OCI-LY3 (cell line): ENCODE measurements at regions not wholly inside any gene's neighbourhood (a gene's known extent, or its start where the extent isn't known, plus 50 kb on each side); places are given as distances from the start of the nearest gene placed in this dataset.

Experiments
- H2AFZ ChIP-seq: fragments of 200-600, 300-600 bp; shearing (Covaris generic); 2 replicates; pipeline ENCODE4 v1.6.0; 2014; ENCODE audit warnings: antibody characterized with exemption, low read depth, low read length
- H3K27ac ChIP-seq: fragments of 200-600, 300-600 bp; sonication (generic); 2 replicates; pipeline ENCODE4 v1.5.1; 2014; ENCODE audit warnings: mild to moderate bottlenecking, low read length, moderate library complexity, mixed read lengths
- H3K27me3 ChIP-seq: fragments of 200-600, 300-600 bp; sonication (generic); 2 replicates; pipeline ENCODE4 v1.6.1; 2014; ENCODE audit warnings: low read depth, low read length, mixed read lengths
- H3K36me3 ChIP-seq: fragments of 200-600, 300-600 bp; sonication (generic); replicated peaks from 2 replicates; pipeline ENCODE3; 2014; ENCODE audit warnings: low read depth, low read length, mixed read lengths
- H3K4me1 ChIP-seq: fragments of 300-600, 200-600 bp; sonication (generic); 2 replicates; pipeline ENCODE4 v1.6.1; 2014; ENCODE audit warnings: low read length, mixed read lengths
- H3K4me2 ChIP-seq: fragments of 200-600, 300-600 bp; sonication (generic); 2 replicates; pipeline ENCODE4 v1.6.1; 2014; ENCODE audit warnings: low read length, mixed read lengths
- H3K4me3 ChIP-seq: fragments of 300-600, 200-600 bp; sonication (generic); 2 replicates; pipeline ENCODE4 v1.5.1; 2014; ENCODE audit warnings: antibody characterized with exemption, mild to moderate bottlenecking, low read length, moderate library complexity
- H3K79me2 ChIP-seq: fragments of 300-600, 200-600 bp; shearing (Covaris generic); 2 replicates; pipeline ENCODE4 v1.6.1; 2014; ENCODE audit warnings: mild to moderate bottlenecking, low read length, mixed read lengths
- H3K9ac ChIP-seq: fragments of 300-600, 200-600 bp; shearing (Covaris generic); 2 replicates; pipeline ENCODE4 v1.6.0; 2014; ENCODE audit warnings: mild to moderate bottlenecking, low read length, moderate library complexity
- H3K9me3 ChIP-seq: fragments of 200-600, 300-600 bp; shearing (Covaris generic); 2 replicates; pipeline ENCODE4 v1.6.1; 2014; ENCODE audit warnings: low read length, mixed read lengths; ENCODE audit not compliant: insufficient read depth
- H4K20me1 ChIP-seq: fragments of 200-600, 300-600 bp; sonication (generic); 2 replicates; pipeline ENCODE4 v1.6.1; 2016; ENCODE audit warnings: low read length, mixed read lengths; ENCODE audit not compliant: insufficient read depth
- EZH2phosphoT487 ChIP-seq: fragments of 200-600 bp; shearing (Covaris generic); IDR thresholded peaks from 2 replicates; pipeline ENCODE4 v1.6.1; 2018; ENCODE audit warnings: antibody characterized with exemption, mixed run types, low read depth
- TF ChIP-seq, protein P1 (sequence below): fragments of 200-600, 300-600 bp; sonication (generic); IDR thresholded peaks from 2 replicates; pipeline ENCODE4 v1.5.1; 2014; ENCODE audit warnings: antibody characterized with exemption, low read length, low read depth

DNA sequence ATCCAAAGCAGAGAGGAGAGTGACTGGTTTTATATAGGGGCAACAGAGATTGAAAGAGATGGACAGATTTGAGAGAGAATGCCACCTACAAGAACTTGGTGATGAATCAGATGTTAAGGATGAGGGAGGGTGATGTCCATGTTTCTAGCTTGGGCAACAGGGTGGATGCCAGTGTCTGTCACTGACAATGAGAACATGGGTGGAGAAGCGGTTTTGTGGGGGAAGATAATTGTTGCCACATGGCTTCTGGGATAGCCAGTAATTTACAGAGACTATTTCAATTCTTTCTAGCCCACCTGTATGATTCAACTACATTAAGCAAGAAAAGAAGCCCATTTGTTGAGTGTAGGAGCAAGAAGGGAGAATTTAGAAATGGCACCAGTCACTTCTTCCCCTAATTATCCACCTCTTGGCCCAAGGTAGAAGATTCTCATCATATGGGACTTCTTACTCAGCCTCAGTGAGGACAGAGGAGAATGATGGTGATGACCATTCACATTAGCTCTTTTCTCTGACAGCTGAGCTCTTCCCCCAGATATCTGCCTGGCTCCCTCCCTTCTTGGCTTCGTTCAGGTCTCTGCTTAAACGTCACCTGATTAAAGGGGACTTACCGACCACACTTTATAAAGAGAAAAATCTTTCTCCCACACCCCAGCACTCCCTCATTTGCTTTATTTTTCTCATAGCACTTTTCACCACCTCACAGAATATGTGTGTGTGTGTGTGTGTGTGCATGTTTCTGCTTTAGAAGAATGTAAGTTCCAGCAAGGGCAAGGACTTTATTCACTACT, 117.8 kb downstream of the DUSP6 start:
- H3K27me3 ChIP-seq = no peaks in the 10 kb centered on the region
- H3K9ac ChIP-seq = no peak overlapping the region
- no peak overlapping the region for H3K27ac ChIP-seq
- no peaks in the 10 kb centered on the region for H3K79me2 ChIP-seq
- no peak overlapping the region for H3K4me2 ChIP-seq
- H4K20me1 ChIP-seq = no peaks in the 10 kb centered on the region
- H3K9me3 ChIP-seq = no peaks in the 10 kb centered on the region
- no peaks in the 10 kb centered on the region for H3K36me3 ChIP-seq
- no peaks in the 10 kb centered on the region for H3K4me1 ChIP-seq
- H2AFZ ChIP-seq = no peak overlapping the region
- TF ChIP-seq, protein P1, sequence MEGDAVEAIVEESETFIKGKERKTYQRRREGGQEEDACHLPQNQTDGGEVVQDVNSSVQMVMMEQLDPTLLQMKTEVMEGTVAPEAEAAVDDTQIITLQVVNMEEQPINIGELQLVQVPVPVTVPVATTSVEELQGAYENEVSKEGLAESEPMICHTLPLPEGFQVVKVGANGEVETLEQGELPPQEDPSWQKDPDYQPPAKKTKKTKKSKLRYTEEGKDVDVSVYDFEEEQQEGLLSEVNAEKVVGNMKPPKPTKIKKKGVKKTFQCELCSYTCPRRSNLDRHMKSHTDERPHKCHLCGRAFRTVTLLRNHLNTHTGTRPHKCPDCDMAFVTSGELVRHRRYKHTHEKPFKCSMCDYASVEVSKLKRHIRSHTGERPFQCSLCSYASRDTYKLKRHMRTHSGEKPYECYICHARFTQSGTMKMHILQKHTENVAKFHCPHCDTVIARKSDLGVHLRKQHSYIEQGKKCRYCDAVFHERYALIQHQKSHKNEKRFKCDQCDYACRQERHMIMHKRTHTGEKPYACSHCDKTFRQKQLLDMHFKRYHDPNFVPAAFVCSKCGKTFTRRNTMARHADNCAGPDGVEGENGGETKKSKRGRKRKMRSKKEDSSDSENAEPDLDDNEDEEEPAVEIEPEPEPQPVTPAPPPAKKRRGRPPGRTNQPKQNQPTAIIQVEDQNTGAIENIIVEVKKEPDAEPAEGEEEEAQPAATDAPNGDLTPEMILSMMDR = no peak
- no peak for TF ChIP-seq EZH2phosphoT487
- no peak overlapping the region for H3K4me3 ChIP-seq

- Histone ChIP-seq H3K27me3 (no peaks in the 10 kb centered on the region), H3K27ac (no peak overlapping the region), H2AFZ (no peak overlapping the region), H3K9ac (no peak overlapping the region), H3K9me3 (no peaks in the 10 kb centered on the region), H3K79me2 (no peaks in the 10 kb centered on the region), H3K4me2 (no peak overlapping the region), H3K4me1 (peaks cover 1% of the 10 kb centered on the region), H4K20me1 (no peaks in the 10 kb centered on the region), H3K4me3 (no peak overlapping the region), H3K36me3 (no peaks in the 10 kb centered on the region)
- no peak for TF ChIP-seq EZH2phosphoT487
- TF ChIP-seq, protein P1 = no peak
Measured at GRCh38 chr12:89231686-89232085, 120.6 kb downstream of the DUSP6 start.

- H3K27me3 ChIP-seq = no peaks in the 10 kb centered on the region
- H4K20me1 ChIP-seq = no peaks in the 10 kb centered on the region
- H3K79me2 ChIP-seq = no peaks in the 10 kb centered on the region
- H3K4me1 ChIP-seq = peaks cover 12% of the 10 kb centered on the region
- no peak overlapping the region for H3K4me3 ChIP-seq
- no peaks in the 10 kb centered on the region for H3K9me3 ChIP-seq
- H2AFZ ChIP-seq = no peak overlapping the region
- no peaks in the 10 kb centered on the region for H3K36me3 ChIP-seq
- H3K9ac ChIP-seq = no peak overlapping the region
- TF ChIP-seq, protein P1 = no peak
- no peak for TF ChIP-seq EZH2phosphoT487
- no peak overlapping the region for H3K4me2 ChIP-seq
- H3K27ac ChIP-seq = no peak overlapping the region
Measured at GRCh38 chr12:89230376-89231315, 121.7 kb downstream of the DUSP6 start.

GRCh38 chr12:89228491-89228890, 123.8 kb downstream of the DUSP6 start:
- TF ChIP-seq, protein P1 = no peak
- TF ChIP-seq EZH2phosphoT487 = no peak
- Histone ChIP-seq H3K9ac (no peak overlapping the region), H3K79me2 (no peaks in the 10 kb centered on the region), H3K9me3 (no peaks in the 10 kb centered on the region), H3K36me3 (no peaks in the 10 kb centered on the region), H3K27ac (no peak overlapping the region), H3K4me1 (peaks cover 21% of the 10 kb centered on the region), H4K20me1 (no peaks in the 10 kb centered on the region), H3K4me3 (no peak overlapping the region), H3K27me3 (no peaks in the 10 kb centered on the region), H2AFZ (no peak overlapping the region), H3K4me2 (no peak overlapping the region)
